DOHH2 (cell line): ENCODE measurements at regions not wholly inside any gene's neighbourhood (a gene's known extent, or its start where the extent isn't known, plus 50 kb on each side); places are given as distances from the start of the nearest gene placed in this dataset.

Experiments
- CTCF ChIP-seq: fragments of 200-600 bp; sonication (generic); IDR thresholded peaks from one replicate; pipeline ENCODE4 v1.5.1; 2014; ENCODE audit warnings: antibody characterized with exemption, mild to moderate bottlenecking, low read depth, low read length; ENCODE audit not compliant: poor library complexity, severe bottlenecking
- EZH2phosphoT487 ChIP-seq: fragments of 200-600 bp; sonication (generic); IDR thresholded peaks from 2 replicates; pipeline ENCODE4 v1.6.1; 2017; ENCODE audit warnings: borderline replicate concordance, mild to moderate bottlenecking, antibody characterized with exemption, low read length, moderate library complexity, mixed read lengths

GRCh38 chr4:11670304-11670703 is 241.6 kb upstream of the HS3ST1 start:
- TF ChIP-seq CTCF (no peak), EZH2phosphoT487 (no peak)
